Left ventricle myocardium inferior (tissue), 1 donor: ENCODE measurements at regions not wholly inside any gene's neighbourhood (a gene's known extent, or its start where the extent isn't known, plus 50 kb on each side); places are given as distances from the start of the nearest gene placed in this dataset.
"Not testable (repeated sequence)": the region's sequence is repeated elsewhere in the genome, so short reads cannot be mapped to it uniquely, and the experiment has no call there.

Source experiments
- DNase-seq: peaks from one replicate; pipeline ENCODE4 v3.0.0-alpha.2; 2020
- H3K27ac ChIP-seq: fragments of 200-600 bp; replicated peaks from 2 replicates; pipeline ENCODE4 v1.8.0; 2021
- H3K27me3 ChIP-seq: fragments of 200-600 bp; 2 replicates; pipeline ENCODE4 v1.8.0; 2021; ENCODE audit warnings: low read depth
- H3K36me3 ChIP-seq: fragments of 200-600 bp; 2 replicates; pipeline ENCODE4 v1.8.0; 2021
- H3K4me1 ChIP-seq: fragments of 200-600 bp; 2 replicates; pipeline ENCODE4 v1.8.0; 2021
- H3K4me3 ChIP-seq: fragments of 200-600 bp; 2 replicates; pipeline ENCODE4 v1.8.0; 2021; ENCODE audit warnings: mild to moderate bottlenecking, moderate library complexity
- H3K9me3 ChIP-seq: fragments of 200-600 bp; replicated peaks from 2 replicates; pipeline ENCODE4 v1.8.0; 2021
- intact Hi-C: fragments of 100-400 bp; cut with micrococcal nuclease; formaldehyde crosslinking; loops from one replicate; pipeline ENCODE4 v1.11.0; 2022
- TF ChIP-seq, protein P1 (sequence below): fragments of 200-600 bp; IDR thresholded peaks from 2 replicates; pipeline ENCODE4 v1.8.0; 2021; ENCODE audit warnings: antibody characterized with exemption, mild to moderate bottlenecking, borderline replicate concordance
- donor health status: DM: no; HTN: yes; CAD: no; lungs with severe emphysema.

DNA sequence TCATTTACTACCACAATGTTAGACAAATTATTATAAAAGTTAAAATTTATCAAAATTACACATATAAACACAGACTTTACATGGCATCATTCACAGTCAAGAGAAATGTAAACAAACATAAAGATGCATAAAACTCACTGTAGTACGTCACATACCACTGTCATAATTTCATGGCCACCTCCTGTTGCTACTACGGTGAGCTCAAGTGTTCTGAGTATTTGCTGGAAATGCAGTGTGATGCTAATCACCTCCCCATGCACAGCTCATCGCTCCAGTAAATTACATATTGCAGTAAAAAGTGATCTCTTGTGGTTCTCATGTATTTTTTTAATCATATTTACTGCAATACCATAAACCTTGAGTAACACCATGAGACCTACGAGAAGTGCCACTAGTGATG is 247.7 kb upstream of the SFSWAP start:
- no peak for DNase-seq
- Histone ChIP-seq H3K36me3 (no peaks in the 10 kb centered on the region), H3K9me3 (peaks cover 12% of the 10 kb centered on the region), H3K27ac (no peak overlapping the region), H3K27me3 (peaks cover 76% of the 10 kb centered on the region), H3K4me1 (no peaks in the 10 kb centered on the region), H3K4me3 (no peak overlapping the region)
- intact Hi-C loops = no loop called here
- TF ChIP-seq, protein P1, sequence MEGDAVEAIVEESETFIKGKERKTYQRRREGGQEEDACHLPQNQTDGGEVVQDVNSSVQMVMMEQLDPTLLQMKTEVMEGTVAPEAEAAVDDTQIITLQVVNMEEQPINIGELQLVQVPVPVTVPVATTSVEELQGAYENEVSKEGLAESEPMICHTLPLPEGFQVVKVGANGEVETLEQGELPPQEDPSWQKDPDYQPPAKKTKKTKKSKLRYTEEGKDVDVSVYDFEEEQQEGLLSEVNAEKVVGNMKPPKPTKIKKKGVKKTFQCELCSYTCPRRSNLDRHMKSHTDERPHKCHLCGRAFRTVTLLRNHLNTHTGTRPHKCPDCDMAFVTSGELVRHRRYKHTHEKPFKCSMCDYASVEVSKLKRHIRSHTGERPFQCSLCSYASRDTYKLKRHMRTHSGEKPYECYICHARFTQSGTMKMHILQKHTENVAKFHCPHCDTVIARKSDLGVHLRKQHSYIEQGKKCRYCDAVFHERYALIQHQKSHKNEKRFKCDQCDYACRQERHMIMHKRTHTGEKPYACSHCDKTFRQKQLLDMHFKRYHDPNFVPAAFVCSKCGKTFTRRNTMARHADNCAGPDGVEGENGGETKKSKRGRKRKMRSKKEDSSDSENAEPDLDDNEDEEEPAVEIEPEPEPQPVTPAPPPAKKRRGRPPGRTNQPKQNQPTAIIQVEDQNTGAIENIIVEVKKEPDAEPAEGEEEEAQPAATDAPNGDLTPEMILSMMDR = no peak

DNA sequence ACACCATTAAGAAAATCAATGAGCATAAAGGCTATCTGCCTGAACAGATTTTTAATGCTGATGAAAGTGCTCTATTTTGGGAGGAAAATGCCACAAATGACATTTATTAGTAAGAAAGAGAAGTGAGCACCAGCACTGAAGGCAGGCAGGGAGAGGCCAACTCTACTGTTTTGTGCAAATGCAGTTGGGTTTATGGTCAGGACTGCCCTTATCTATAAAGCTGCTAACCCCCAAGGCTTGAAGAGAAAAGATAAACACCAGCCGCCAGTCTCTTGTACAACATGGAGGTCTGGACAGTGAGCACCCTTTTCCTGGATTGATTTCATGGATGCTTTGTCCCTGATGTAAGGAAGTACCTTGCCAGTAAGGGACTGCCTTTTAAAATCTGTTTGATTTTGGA is 246.8 kb upstream of the SFSWAP start:
- H3K36me3 ChIP-seq = no peaks in the 10 kb centered on the region
- H3K4me3 ChIP-seq = no peak overlapping the region
- peaks cover 71% of the 10 kb centered on the region for H3K27me3 ChIP-seq
- peaks cover 12% of the 10 kb centered on the region for H3K9me3 ChIP-seq
- TF ChIP-seq, protein P1 = no peak
- H3K27ac ChIP-seq = no peak overlapping the region
- DNase-seq = no peak
- H3K4me1 ChIP-seq = no peaks in the 10 kb centered on the region
- intact Hi-C loops = no loop called here

DNA sequence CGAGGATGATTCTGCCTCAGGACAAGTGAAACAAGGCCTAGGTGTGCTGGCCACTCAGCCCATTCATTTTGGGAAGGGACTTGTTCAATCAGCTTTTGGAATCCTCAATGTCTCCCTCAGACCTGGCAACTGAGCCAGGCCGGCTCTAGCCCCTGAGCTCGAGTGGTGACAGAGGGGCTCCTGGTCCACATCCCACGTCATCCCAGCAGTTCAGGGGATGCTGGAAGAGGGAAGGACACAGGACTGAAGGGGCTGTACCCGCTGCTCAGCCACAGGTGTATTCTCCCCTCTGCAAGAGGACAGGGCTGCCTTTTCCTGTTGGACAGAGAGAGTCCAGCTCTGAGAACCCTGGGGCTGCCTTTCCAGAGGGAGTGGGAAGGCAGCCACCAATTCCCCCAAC is 244.6 kb upstream of the SFSWAP start:
- H3K36me3 ChIP-seq = no peaks in the 10 kb centered on the region
- peaks cover 54% of the 10 kb centered on the region for H3K27me3 ChIP-seq
- DNase-seq = no peak
- intact Hi-C loops = no loop called here
- no peaks in the 10 kb centered on the region for H3K4me1 ChIP-seq
- H3K9me3 ChIP-seq = peaks cover 12% of the 10 kb centered on the region
- TF ChIP-seq, protein P1 = no peak
- no peak overlapping the region for H3K27ac ChIP-seq
- no peak overlapping the region for H3K4me3 ChIP-seq

DNA sequence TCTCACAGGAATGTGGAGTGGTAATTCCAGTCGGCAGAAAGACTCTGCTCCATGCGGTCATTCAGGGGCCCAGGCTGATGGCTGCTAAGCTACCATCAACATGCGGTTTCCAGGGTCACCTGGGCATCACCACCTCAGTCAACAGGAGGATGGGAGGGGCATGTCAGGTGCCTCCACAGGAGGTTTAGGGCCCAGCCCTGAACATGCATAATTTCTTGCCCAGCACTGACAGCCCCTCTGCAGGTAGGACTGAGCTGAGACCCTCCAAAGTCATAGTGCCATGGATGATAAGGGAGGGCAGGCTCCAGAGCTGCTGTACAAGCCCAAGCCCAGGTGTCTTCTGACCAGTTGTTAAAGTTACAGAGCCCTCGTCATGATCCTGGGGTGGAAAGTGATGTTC is 244.0 kb upstream of the SFSWAP start:
- Histone ChIP-seq H3K27me3 (peaks cover 55% of the 10 kb centered on the region), H3K36me3 (no peaks in the 10 kb centered on the region), H3K4me1 (no peaks in the 10 kb centered on the region), H3K27ac (no peak overlapping the region), H3K4me3 (no peak overlapping the region), H3K9me3 (peaks cover 9% of the 10 kb centered on the region)
- TF ChIP-seq, protein P1 = no peak
- no peak for DNase-seq
- intact Hi-C loops = no loop called here

DNA sequence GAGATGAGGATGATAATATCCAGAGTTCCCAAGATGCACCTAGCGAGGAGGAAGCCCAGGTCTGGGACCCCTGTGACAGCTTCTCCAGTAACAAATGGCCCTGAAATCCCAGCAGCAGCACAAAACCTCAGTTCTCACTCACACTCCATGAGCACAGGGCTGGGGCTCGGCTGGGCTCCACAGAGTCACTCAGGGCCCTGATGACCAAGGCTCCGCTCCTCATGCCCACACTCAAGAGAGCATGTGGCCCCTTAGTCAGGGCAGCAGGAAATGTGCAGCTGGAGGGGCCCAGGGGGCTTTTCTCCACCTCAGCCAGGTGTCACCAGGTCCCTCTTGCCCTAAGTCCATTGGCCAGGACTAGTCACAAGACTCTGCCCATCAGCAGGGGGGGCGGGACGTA is 242.7 kb upstream of the SFSWAP start:
- TF ChIP-seq, protein P1 = no peak
- intact Hi-C loops = no loop called here
- DNase-seq = no peak
- Histone ChIP-seq H3K27me3 (peaks cover 56% of the 10 kb centered on the region), H3K4me3 (no peak overlapping the region), H3K9me3 (peaks cover 5% of the 10 kb centered on the region), H3K36me3 (no peaks in the 10 kb centered on the region), H3K27ac (no peak overlapping the region), H3K4me1 (no peaks in the 10 kb centered on the region)

DNA sequence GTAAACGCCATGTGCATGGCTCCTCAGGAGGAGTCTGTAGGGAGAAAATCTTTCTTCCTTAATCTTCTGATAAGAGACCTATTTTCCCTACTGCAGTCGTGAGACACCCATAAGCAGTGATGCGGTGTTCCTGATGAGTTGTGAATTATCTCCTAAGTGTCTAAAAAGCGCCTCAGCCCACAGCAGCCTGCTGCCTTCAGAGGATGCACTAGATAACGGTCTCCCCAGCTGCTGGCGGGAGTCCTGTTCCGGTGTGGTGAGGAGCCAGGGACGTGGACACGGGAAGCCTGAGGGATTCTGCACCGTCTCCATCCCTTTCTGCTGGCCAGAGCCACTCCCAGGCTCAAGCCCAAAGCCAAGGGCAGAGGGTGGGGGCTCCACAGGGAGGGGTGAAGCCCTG is 240.9 kb upstream of the SFSWAP start:
- DNase-seq, H3K27ac ChIP-seq, H3K9me3 ChIP-seq, H3K4me3 ChIP-seq, H3K4me1 ChIP-seq, H3K36me3 ChIP-seq, intact Hi-C loops: not testable (repeated sequence)
- H3K27me3 ChIP-seq = peaks cover 61% of the 10 kb centered on the region
